Subcutaneous abdominal adipose tissue (tissue), 5 donors: ENCODE measurements at regions not wholly inside any gene's neighbourhood (a gene's known extent, or its start where the extent isn't known, plus 50 kb on each side); places are given as distances from the start of the nearest gene placed in this dataset.

Experiments used
- H3K27ac ChIP-seq: one replicate; pipeline ENCODE4 v1.7.0; 2013; ENCODE audit warnings: low read depth, mild to moderate bottlenecking, inconsistent platforms, low read length, moderate library complexity
- H3K27me3 ChIP-seq, 5 donors: one replicate each; pipeline ENCODE4 v1.7.0; 2013; ENCODE audit warnings: low read length in 5 of 5, inconsistent platforms in 1 of 5; ENCODE audit not compliant: control insufficient read depth in 5 of 5, insufficient read depth in 4 of 5
- H3K36me3 ChIP-seq, 5 donors: one replicate each; pipeline ENCODE4 v1.7.0; 2013; ENCODE audit warnings: low read length in 5 of 5; ENCODE audit not compliant: control insufficient read depth in 5 of 5, insufficient read depth in 5 of 5
- H3K4me1 ChIP-seq, 5 donors: one replicate each; pipeline ENCODE4 v1.7.0; 2013; ENCODE audit warnings: low read length in 5 of 5, mild to moderate bottlenecking in 3 of 5, moderate library complexity in 1 of 5; ENCODE audit not compliant: control insufficient read depth in 5 of 5, insufficient read depth in 5 of 5
- H3K4me3 ChIP-seq, 5 donors: one replicate each; pipeline ENCODE4 v1.7.0; 2013; ENCODE audit warnings: low read length in 5 of 5, low read depth in 1 of 5
- H3K9ac ChIP-seq, 5 donors: one replicate each; pipeline ENCODE4 v1.7.0; 2013; ENCODE audit warnings: low read length in 5 of 5, mild to moderate bottlenecking in 4 of 5, moderate library complexity in 3 of 5
- H3K9me3 ChIP-seq, 5 donors: one replicate each; pipeline ENCODE4 v1.7.0; 2013; ENCODE audit warnings: low read length in 5 of 5; ENCODE audit not compliant: control insufficient read depth in 5 of 5
- donor health status: healthy.
- donor health status: healthy.
- donor health status: healthy.
- donor health status: healthy.
- donor health status: healthy.

GRCh38 chr18:2172881-2173280 is 398.4 kb downstream of the METTL4 start:
- Histone ChIP-seq H3K27me3 (no peaks in the 10 kb centered on the region), H3K27ac (no peak overlapping the region), H3K9ac (no peak overlapping the region), H3K9me3 (no peaks in the 10 kb centered on the region), H3K4me3 (no peak overlapping the region), H3K36me3 (no peaks in the 10 kb centered on the region), H3K4me1 (peaks cover 0 to 18% (median 6%) of the 10 kb centered on the region in 5 donors)

- no peak overlapping the region for H3K27ac ChIP-seq
- H3K9me3 ChIP-seq = no peaks in the 10 kb centered on the region
- H3K36me3 ChIP-seq = no peaks in the 10 kb centered on the region
These were observed 397.8 kb downstream of the METTL4 start for GRCh38 chr18:2173486-2173885.

GRCh38 chr18:2178036-2178435 is 393.3 kb downstream of the METTL4 start:
- Histone ChIP-seq H3K27me3 (no peaks in the 10 kb centered on the region), H3K4me1 (peaks cover 0 to 7% (median 0%) of the 10 kb centered on the region in 5 donors), H3K9me3 (no peaks in the 10 kb centered on the region), H3K4me3 (no peak overlapping the region), H3K27ac (no peak overlapping the region), H3K9ac (no peak overlapping the region), H3K36me3 (no peaks in the 10 kb centered on the region)

More at GRCh38 chr18:2173486-2173885, 397.8 kb downstream of the METTL4 start:
- Histone ChIP-seq H3K4me3 (no peak overlapping the region), H3K4me1 (peaks cover 0 to 18% (median 6%) of the 10 kb centered on the region in 5 donors), H3K9ac (no peak overlapping the region), H3K27me3 (no peaks in the 10 kb centered on the region)

- Histone ChIP-seq H3K36me3 (no peaks in the 10 kb centered on the region), H3K4me1 (no peaks in the 10 kb centered on the region), H3K9me3 (no peaks in the 10 kb centered on the region), H3K27ac (no peak overlapping the region), H3K27me3 (no peaks in the 10 kb centered on the region), H3K9ac (no peak overlapping the region), H3K4me3 (no peak overlapping the region)
These were observed 391.7 kb downstream of the METTL4 start for GRCh38 chr18:2179498-2180183.

- Histone ChIP-seq H3K36me3 (no peaks in the 10 kb centered on the region), H3K27ac (no peak overlapping the region), H3K4me1 (no peaks in the 10 kb centered on the region), H3K4me3 (no peak overlapping the region), H3K9ac (no peak overlapping the region), H3K9me3 (no peaks in the 10 kb centered on the region), H3K27me3 (no peaks in the 10 kb centered on the region)
These were observed 390.7 kb downstream of the METTL4 start for GRCh38 chr18:2180586-2180985.

- H3K27me3 ChIP-seq = no peaks in the 10 kb centered on the region
- no peak overlapping the region for H3K4me3 ChIP-seq
- no peak overlapping the region for H3K27ac ChIP-seq
- no peaks in the 10 kb centered on the region for H3K4me1 ChIP-seq
- no peak overlapping the region for H3K9ac ChIP-seq
- no peaks in the 10 kb centered on the region for H3K36me3 ChIP-seq
- no peaks in the 10 kb centered on the region for H3K9me3 ChIP-seq
These were observed 387.9 kb downstream of the METTL4 start for GRCh38 chr18:2183432-2183831.

GRCh38 chr18:2186967-2187366 is 384.3 kb downstream of the METTL4 start:
- no peak overlapping the region for H3K9ac ChIP-seq
- H3K4me1 ChIP-seq = no peaks in the 10 kb centered on the region

GRCh38 chr18:2188258-2188657 is 383.0 kb downstream of the METTL4 start:
- H3K36me3 ChIP-seq = no peaks in the 10 kb centered on the region
- no peak overlapping the region for H3K4me3 ChIP-seq
- H3K27me3 ChIP-seq = no peaks in the 10 kb centered on the region
- H3K4me1 ChIP-seq = no peaks in the 10 kb centered on the region
- H3K9me3 ChIP-seq = peaks cover 0 to 3% (median 2%) of the 10 kb centered on the region in 5 donors
- H3K9ac ChIP-seq = no peak overlapping the region
- no peak overlapping the region for H3K27ac ChIP-seq

More at GRCh38 chr18:2186967-2187366, 384.3 kb downstream of the METTL4 start:
- H3K4me3 ChIP-seq = no peak overlapping the region
- no peaks in the 10 kb centered on the region for H3K36me3 ChIP-seq
- no peaks in the 10 kb centered on the region for H3K9me3 ChIP-seq
- H3K27ac ChIP-seq = no peak overlapping the region
- no peaks in the 10 kb centered on the region for H3K27me3 ChIP-seq

- H3K27ac ChIP-seq = no peak overlapping the region
- no peaks in the 10 kb centered on the region for H3K4me1 ChIP-seq
- no peak overlapping the region for H3K4me3 ChIP-seq
- peaks cover 2 to 14% (median 9%) of the 10 kb centered on the region in 5 donors for H3K9me3 ChIP-seq
- no peaks in the 10 kb centered on the region for H3K36me3 ChIP-seq
- H3K9ac ChIP-seq = no peak overlapping the region
- H3K27me3 ChIP-seq = no peaks in the 10 kb centered on the region
These were observed 380.0 kb downstream of the METTL4 start for GRCh38 chr18:2191180-2191790.

- Histone ChIP-seq H3K9me3 (peaks cover 2 to 14% (median 9%) of the 10 kb centered on the region in 5 donors), H3K27me3 (no peaks in the 10 kb centered on the region), H3K4me3 (no peak overlapping the region), H3K36me3 (no peaks in the 10 kb centered on the region), H3K9ac (no peak overlapping the region), H3K4me1 (peaks cover 0 to 2% (median 0%) of the 10 kb centered on the region in 5 donors), H3K27ac (no peak overlapping the region)
These were observed 378.7 kb downstream of the METTL4 start for GRCh38 chr18:2192562-2192961.
